Activated naive CD4-positive, alpha-beta T cell treated with anti-CD3 and anti-CD28 coated beads, Interleukin-2, amount 50 U/mL, for 72 hours (primary cell): ENCODE measurements at regions not wholly inside any gene's neighbourhood (a gene's known extent, or its start where the extent isn't known, plus 50 kb on each side); places are given as distances from the start of the nearest gene placed in this dataset.

Experiments used
- ATAC-seq, 2 donors: fragments of 150-1000 bp; cut with Tn5 transposase; 2 replicates each; pipeline ENCODE4 v1.10.0; 2021; ENCODE audit warnings: mild to moderate bottlenecking in 2 of 2, moderate library complexity in 2 of 2
- DNase-seq, 2 donors: peaks; one replicate each; pipeline ENCODE4 v3.0.0; 2021 to 2022; ENCODE audit warnings: low spot score in 2 of 2
- H3K27ac Mint-ChIP-seq, 2 donors: one replicate each; pipeline ENCODE4 v1.8.0; 2022; ENCODE audit warnings: mild to moderate bottlenecking in 2 of 2, mixed read lengths in 2 of 2
- H3K36me3 Mint-ChIP-seq, 2 donors: one replicate each; pipeline ENCODE4 v1.8.0; 2022; ENCODE audit warnings: mixed read lengths in 2 of 2
- H3K9me3 Mint-ChIP-seq, 2 donors: one replicate each; pipeline ENCODE4 v1.8.0; 2022; ENCODE audit warnings: mixed read lengths in 2 of 2

GRCh38 chr12:97757481-97758193 lies 295.0 kb downstream of the RMST start:
- Mint-ChIP-seq H3K9me3 (peaks cover 15 to 18% of the 10 kb centered on the region in 2 donors), H3K36me3 (no peaks in the 10 kb centered on the region), H3K27ac (no peak overlapping the region)
- no peak for DNase-seq
- no peak for ATAC-seq

DNA sequence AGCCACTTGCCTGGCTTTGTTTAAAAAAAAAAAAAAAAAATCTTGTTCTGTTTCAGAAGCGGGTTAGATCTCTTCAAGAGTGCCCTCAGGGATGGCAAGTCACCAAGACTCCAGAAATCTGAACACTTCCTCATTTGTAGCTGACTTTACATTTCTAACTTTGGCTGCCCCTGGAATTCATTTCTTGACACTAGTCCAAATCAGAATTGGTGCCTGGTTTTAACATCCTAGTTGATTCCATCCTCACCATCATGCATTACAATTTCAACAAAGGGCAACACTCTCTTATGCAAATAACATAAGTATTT lies 295.5 kb downstream of the RMST start:
- DNase-seq (no peak), ATAC-seq (no peak)
- Mint-ChIP-seq H3K9me3 (peaks cover 15 to 20% of the 10 kb centered on the region in 2 donors), H3K36me3 (no peaks in the 10 kb centered on the region), H3K27ac (no peak overlapping the region)

GRCh38 chr12:97758586-97758985 lies 296.0 kb downstream of the RMST start:
- no peak for DNase-seq
- no peaks in the 10 kb centered on the region for H3K36me3 Mint-ChIP-seq
- no peak overlapping the region for H3K27ac Mint-ChIP-seq
- H3K9me3 Mint-ChIP-seq: peaks cover 15 to 21% of the 10 kb centered on the region in 2 donors
- ATAC-seq: no peak

DNA sequence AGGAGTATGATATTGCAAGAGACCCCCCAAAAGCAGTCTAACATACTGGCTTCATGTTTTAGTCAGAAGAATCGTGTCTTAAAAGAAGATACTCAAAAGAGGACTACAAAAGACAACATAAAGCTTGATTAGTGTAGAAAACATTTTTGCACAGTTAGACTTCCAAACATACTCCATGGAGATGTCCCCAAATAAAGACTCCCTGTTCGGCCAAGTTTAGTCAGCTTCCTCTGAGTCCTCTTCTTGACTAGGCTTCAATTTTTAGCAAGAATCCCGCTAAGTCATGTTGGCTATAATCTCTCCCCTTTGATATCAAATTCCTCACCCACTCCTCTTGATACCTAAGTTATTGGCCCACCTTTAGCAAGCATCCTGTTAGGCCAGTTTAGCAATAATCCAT lies 298.0 kb downstream of the RMST start:
- ATAC-seq: no peak
- Mint-ChIP-seq H3K9me3 (peaks cover 16 to 21% of the 10 kb centered on the region in 2 donors), H3K36me3 (no peaks in the 10 kb centered on the region), H3K27ac (no peak overlapping the region)
- DNase-seq: no peak

GRCh38 chr12:97763113-97763512 lies 300.5 kb downstream of the RMST start:
- H3K9me3 Mint-ChIP-seq: peaks cover 16 to 21% of the 10 kb centered on the region in 2 donors
- H3K27ac Mint-ChIP-seq: no peak overlapping the region
- no peaks in the 10 kb centered on the region for H3K36me3 Mint-ChIP-seq
- DNase-seq (no peak), ATAC-seq (no peak)

DNA sequence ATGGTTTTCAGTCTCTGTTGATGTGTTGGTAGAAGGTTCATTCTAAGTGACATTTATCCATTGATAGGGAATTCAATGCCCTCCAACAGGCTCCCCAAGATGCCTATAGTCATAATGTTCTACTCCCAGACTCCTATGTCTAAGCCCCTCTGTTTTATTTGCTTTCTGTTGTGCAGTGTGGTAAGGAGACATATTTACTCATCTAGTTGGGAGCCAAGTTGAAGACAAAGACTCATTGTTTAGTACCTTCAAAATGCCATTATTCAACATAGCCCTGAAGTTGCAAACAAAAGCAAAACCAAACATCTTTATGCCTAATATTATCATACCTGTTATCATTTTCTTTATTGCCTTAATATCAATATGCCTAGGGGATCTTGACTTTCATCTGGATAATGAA lies 302.1 kb downstream of the RMST start:
- Mint-ChIP-seq H3K27ac (no peak overlapping the region), H3K9me3 (peaks cover 12 to 18% of the 10 kb centered on the region in 2 donors), H3K36me3 (no peaks in the 10 kb centered on the region)
- DNase-seq (no peak), ATAC-seq (no peak)

DNA sequence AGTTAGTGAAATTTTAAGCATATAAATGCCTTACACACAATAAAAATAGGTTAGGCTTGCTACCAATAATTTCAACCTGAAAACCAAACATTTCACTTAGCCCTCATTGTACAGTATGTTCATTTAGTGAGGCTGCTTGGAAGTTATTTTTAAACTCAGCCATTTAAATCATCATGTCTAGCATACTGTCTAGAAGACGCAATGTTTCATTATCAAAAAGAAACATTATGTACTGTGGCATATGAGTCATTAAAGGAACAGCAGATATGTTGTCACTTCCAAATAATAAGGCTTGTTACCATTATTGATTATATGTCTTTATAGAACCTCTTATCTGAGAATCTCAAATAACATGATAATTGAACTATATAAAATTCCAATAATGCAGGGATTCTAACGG lies 304.7 kb downstream of the RMST start:
- ATAC-seq (no peak), DNase-seq (no peak)
- no peaks in the 10 kb centered on the region for H3K36me3 Mint-ChIP-seq
- peaks cover 7 to 11% of the 10 kb centered on the region in 2 donors for H3K9me3 Mint-ChIP-seq
- no peak overlapping the region for H3K27ac Mint-ChIP-seq

DNA sequence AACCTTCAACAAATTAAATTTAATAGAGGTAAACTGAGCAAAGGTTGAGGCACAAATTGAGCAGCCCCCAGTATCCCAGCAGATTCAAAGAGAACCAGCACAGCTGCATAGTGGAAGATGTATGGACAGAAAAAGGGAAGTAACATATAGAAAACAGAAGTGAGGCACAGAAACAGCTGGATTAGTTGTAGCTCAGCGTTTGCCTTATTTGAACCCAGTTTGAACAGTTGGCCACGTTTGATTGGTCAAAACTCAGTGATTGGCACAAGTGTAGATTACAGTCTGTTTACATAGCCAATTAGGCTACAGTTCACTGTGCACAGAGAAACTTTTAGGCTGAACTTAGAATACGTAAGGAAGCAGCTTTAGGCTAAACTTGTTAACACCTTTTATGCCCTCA lies 315.5 kb downstream of the RMST start:
- no peak overlapping the region for H3K27ac Mint-ChIP-seq
- no peaks in the 10 kb centered on the region for H3K36me3 Mint-ChIP-seq
- ATAC-seq: no peak

GRCh38 chr12:97781342-97781741 lies 318.7 kb downstream of the RMST start:
- H3K36me3 Mint-ChIP-seq: no peaks in the 10 kb centered on the region
- ATAC-seq: no peak
- H3K9me3 Mint-ChIP-seq: peaks cover 6 to 18% of the 10 kb centered on the region in 2 donors
- H3K27ac Mint-ChIP-seq: no peak overlapping the region
- DNase-seq: no peak

More for the DNA sequence above, 315.5 kb downstream of the RMST start:
- DNase-seq: no peak
- peaks cover 6 to 22% of the 10 kb centered on the region in 2 donors for H3K9me3 Mint-ChIP-seq

- no peak overlapping the region for H3K27ac Mint-ChIP-seq
- no peak for ATAC-seq
- DNase-seq: no peak
Observed at GRCh38 chr12:97784904-97785303, 322.3 kb downstream of the RMST start.

DNA sequence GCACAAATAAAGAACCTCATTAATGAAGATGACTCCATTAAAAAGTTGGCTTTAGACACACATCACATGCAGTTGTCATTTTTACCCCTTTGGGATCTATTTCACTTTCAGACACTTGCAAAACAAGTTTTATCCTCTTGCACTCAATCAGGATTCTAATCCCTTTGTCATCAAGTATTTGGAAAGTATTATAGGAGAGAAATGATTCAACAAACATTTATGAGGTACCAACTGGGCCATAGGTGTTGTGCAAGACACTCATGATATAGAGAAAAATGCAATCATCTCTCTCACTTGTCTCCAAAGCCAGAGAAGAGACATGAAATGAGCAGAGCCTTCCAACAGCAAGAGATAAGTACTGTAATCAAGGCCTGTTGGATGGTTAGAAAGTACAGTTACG lies 327.7 kb downstream of the RMST start:
- no peak overlapping the region for H3K27ac Mint-ChIP-seq
- ATAC-seq (no peak), DNase-seq (no peak)
- H3K36me3 Mint-ChIP-seq: no peaks in the 10 kb centered on the region
- peaks cover 7 to 9% of the 10 kb centered on the region in 2 donors for H3K9me3 Mint-ChIP-seq

More at GRCh38 chr12:97784904-97785303, 322.3 kb downstream of the RMST start:
- peaks cover 0 to 9% of the 10 kb centered on the region in 2 donors for H3K9me3 Mint-ChIP-seq
- no peaks in the 10 kb centered on the region for H3K36me3 Mint-ChIP-seq

- ATAC-seq (no peak), DNase-seq (no peak)
Observed at GRCh38 chr12:97797473-97797872, 334.9 kb downstream of the RMST start.

GRCh38 chr12:97800561-97800960 lies 338.0 kb downstream of the RMST start:
- Mint-ChIP-seq H3K27ac (no peak overlapping the region), H3K36me3 (no peaks in the 10 kb centered on the region), H3K9me3 (peaks cover 9 to 12% of the 10 kb centered on the region in 2 donors)
- no peak for ATAC-seq
- DNase-seq: no peak

More at GRCh38 chr12:97797473-97797872, 334.9 kb downstream of the RMST start:
- H3K27ac Mint-ChIP-seq: no peak overlapping the region
- H3K36me3 Mint-ChIP-seq: no peaks in the 10 kb centered on the region
- H3K9me3 Mint-ChIP-seq: peaks cover 5 to 9% of the 10 kb centered on the region in 2 donors

- ATAC-seq (no peak), DNase-seq (no peak)
- H3K36me3 Mint-ChIP-seq: no peaks in the 10 kb centered on the region
- no peak overlapping the region for H3K27ac Mint-ChIP-seq
- peaks cover 7 to 12% of the 10 kb centered on the region in 2 donors for H3K9me3 Mint-ChIP-seq
Observed at GRCh38 chr12:97801471-97802059, 339.0 kb downstream of the RMST start.

DNA sequence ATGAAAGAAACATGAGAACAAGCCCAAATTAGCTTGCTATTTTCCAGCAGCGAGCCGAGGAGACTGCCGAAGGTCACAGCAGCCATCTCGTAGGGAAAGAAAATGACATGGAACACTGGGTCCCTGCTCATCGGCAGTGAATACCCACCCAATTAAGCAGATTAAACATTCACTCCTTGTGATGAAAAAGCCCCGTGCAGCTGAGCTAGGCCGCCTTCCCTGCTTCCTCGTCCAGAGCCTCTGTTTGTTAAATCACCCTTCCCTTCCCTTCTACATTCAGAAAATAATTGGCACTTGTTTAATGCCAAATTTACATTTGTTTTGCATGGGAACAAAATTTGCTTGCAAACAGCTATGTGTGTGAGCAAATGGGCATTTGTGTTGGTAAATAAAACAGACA lies 342.5 kb downstream of the RMST start:
- DNase-seq: no peak
- H3K27ac Mint-ChIP-seq: no peak overlapping the region
- no peak for ATAC-seq
- peaks cover 8 to 18% of the 10 kb centered on the region in 2 donors for H3K9me3 Mint-ChIP-seq
- H3K36me3 Mint-ChIP-seq: no peaks in the 10 kb centered on the region

- ATAC-seq (no peak), DNase-seq (no peak)
- Mint-ChIP-seq H3K27ac (no peak overlapping the region), H3K9me3 (peaks cover 0 to 6% of the 10 kb centered on the region in 2 donors), H3K36me3 (no peaks in the 10 kb centered on the region)
Observed at GRCh38 chr12:97813301-97813700, 350.7 kb downstream of the RMST start.

GRCh38 chr12:97821806-97822205 lies 359.2 kb downstream of the RMST start:
- Mint-ChIP-seq H3K9me3 (peaks cover 4 to 24% of the 10 kb centered on the region in 2 donors), H3K27ac (no peak overlapping the region), H3K36me3 (no peaks in the 10 kb centered on the region)
- ATAC-seq (no peak), DNase-seq (no peak)

GRCh38 chr12:97835541-97835940 lies 372.9 kb downstream of the RMST start:
- no peak for ATAC-seq
- H3K9me3 Mint-ChIP-seq: peaks cover 8 to 9% of the 10 kb centered on the region in 2 donors
- H3K27ac Mint-ChIP-seq: no peak overlapping the region
- no peaks in the 10 kb centered on the region for H3K36me3 Mint-ChIP-seq
- no peak for DNase-seq
